ENCODE measurements at regions not wholly inside any gene's neighbourhood (a gene's known extent, or its start where the extent isn't known, plus 50 kb on each side); places are given as distances from the start of the nearest gene placed in this dataset.
"Not testable (repeated sequence)": the region's sequence is repeated elsewhere in the genome, so short reads cannot be mapped to it uniquely, and the experiment has no call there.

DNA sequence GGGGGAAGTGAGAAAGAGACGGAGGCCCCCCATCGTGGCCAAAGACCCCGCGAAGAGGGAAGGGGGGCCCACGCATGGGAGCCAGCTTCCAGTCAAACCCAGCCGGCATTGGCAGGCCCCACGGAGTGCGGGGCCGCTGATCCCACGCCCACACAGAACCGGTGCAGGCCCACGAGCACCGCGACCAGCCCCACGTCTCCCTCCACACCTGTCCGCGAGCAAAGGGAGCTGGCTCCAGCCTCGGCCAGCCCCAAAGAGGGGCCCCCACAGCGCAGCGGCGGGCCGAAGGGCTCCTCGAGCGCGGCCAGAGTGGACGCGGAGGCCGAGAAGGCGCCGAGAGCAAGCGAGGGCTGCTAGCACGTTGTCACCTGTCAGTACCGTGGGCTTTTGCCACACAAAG, 125.0 kb upstream of the TWIST2 start:
- Histone ChIP-seq H3K36me3 (ENCODE audit: control insufficient read depth, insufficient read depth, low read length) (no peaks in the 10 kb centered on the region), H3K27ac (ENCODE audit: insufficient read depth, low read length, poor library complexity, severe bottlenecking) (no peak overlapping the region), H3K4me3 (ENCODE audit: low read depth, low read length) (no peak overlapping the region), H3K9me3 (ENCODE audit: control insufficient read depth in 2 of 2, low read length in 2 of 2) (no peaks in the 10 kb centered on the region), H3K4me1 (ENCODE audit: control insufficient read depth, insufficient read depth, low read length, poor library complexity, severe bottlenecking) (no peaks in the 10 kb centered on the region), H3K27me3 (ENCODE audit: control insufficient read depth, insufficient read depth, low read length) (no peaks in the 10 kb centered on the region)
- H3K9me3 Mint-ChIP-seq = peaks cover 0 to 2% (median 0%) of the 10 kb centered on the region in 7 donors
- DNase-seq (no peak), ATAC-seq (ENCODE audit: low read depth in 2 of 2) (no peak)
- peaks cover 7% of the 10 kb centered on the region for H3K27me3 Mint-ChIP-seq
- H3K4me1 Mint-ChIP-seq = no peaks in the 10 kb centered on the region
- H3K27ac Mint-ChIP-seq = no peak overlapping the region
- no peaks in the 10 kb centered on the region for H3K36me3 Mint-ChIP-seq
- H3K4me3 Mint-ChIP-seq = no peak overlapping the region

- H3K27me3 ChIP-seq (ENCODE audit: control insufficient read depth, insufficient read depth, low read length); H3K9me3 ChIP-seq (ENCODE audit: control insufficient read depth in 2 of 2, low read length in 2 of 2); H3K4me1 ChIP-seq (ENCODE audit: control insufficient read depth, insufficient read depth, low read length, poor library complexity, severe bottlenecking); H3K36me3 Mint-ChIP-seq; H3K4me3 Mint-ChIP-seq; H3K4me1 Mint-ChIP-seq; H3K27ac Mint-ChIP-seq; ATAC-seq (ENCODE audit: low read depth in 2 of 2); H3K9me3 Mint-ChIP-seq; H3K36me3 ChIP-seq (ENCODE audit: control insufficient read depth, insufficient read depth, low read length); DNase-seq; H3K4me3 ChIP-seq (ENCODE audit: low read depth, low read length); H3K27me3 Mint-ChIP-seq; H3K27ac ChIP-seq (ENCODE audit: insufficient read depth, low read length, poor library complexity, severe bottlenecking): not testable (repeated sequence)
Measured at GRCh38 chr2:238723740-238724320, 124.1 kb upstream of the TWIST2 start.

GRCh38 chr2:238724728-238725127, 123.2 kb upstream of the TWIST2 start:
- H3K27ac ChIP-seq (ENCODE audit: insufficient read depth, low read length, poor library complexity, severe bottlenecking) = no peak overlapping the region
- H3K4me1 Mint-ChIP-seq = no peaks in the 10 kb centered on the region
- no peaks in the 10 kb centered on the region for H3K9me3 ChIP-seq (ENCODE audit: control insufficient read depth in 2 of 2, low read length in 2 of 2)
- H3K4me3 Mint-ChIP-seq = no peak overlapping the region
- no peak for ATAC-seq (ENCODE audit: low read depth in 2 of 2)
- H3K36me3 Mint-ChIP-seq = no peaks in the 10 kb centered on the region
- no peak overlapping the region for H3K4me3 ChIP-seq (ENCODE audit: low read depth, low read length)
- no peak overlapping the region for H3K27ac Mint-ChIP-seq
- peaks cover 7% of the 10 kb centered on the region for H3K27me3 Mint-ChIP-seq
- no peaks in the 10 kb centered on the region for H3K27me3 ChIP-seq (ENCODE audit: control insufficient read depth, insufficient read depth, low read length)
- H3K9me3 Mint-ChIP-seq = peaks cover 0 to 2% (median 0%) of the 10 kb centered on the region in 7 donors
- no peaks in the 10 kb centered on the region for H3K4me1 ChIP-seq (ENCODE audit: control insufficient read depth, insufficient read depth, low read length, poor library complexity, severe bottlenecking)
- no peaks in the 10 kb centered on the region for H3K36me3 ChIP-seq (ENCODE audit: control insufficient read depth, insufficient read depth, low read length)
- DNase-seq = no peak

DNA sequence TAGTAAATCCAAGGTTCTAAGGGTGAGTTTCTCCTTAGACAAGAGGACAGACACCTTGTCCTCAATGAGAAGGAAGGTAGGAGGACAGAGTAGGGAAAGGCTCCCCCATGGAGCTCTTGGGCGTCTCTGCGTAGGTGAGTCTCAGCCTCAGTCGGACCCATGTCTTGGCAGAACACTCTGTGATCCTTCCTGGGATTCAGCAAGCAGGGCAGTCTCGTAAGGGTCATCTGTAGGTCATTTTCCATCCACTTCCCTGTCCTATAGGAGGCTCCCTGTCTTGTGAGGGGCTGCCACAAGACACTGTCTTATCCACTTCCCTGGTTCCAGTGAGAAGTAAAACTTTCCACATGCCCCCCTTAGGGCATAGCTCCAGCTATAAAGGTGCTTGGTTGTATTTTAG, 122.6 kb upstream of the TWIST2 start:
- ATAC-seq (ENCODE audit: low read depth in 2 of 2) (no peak), DNase-seq (no peak)
- Mint-ChIP-seq H3K4me1 (no peaks in the 10 kb centered on the region), H3K27ac (no peak overlapping the region), H3K9me3 (peaks cover 0 to 2% (median 0%) of the 10 kb centered on the region in 7 donors), H3K36me3 (no peaks in the 10 kb centered on the region), H3K27me3 (peaks cover 7% of the 10 kb centered on the region), H3K4me3 (no peak overlapping the region)
- Histone ChIP-seq H3K36me3 (ENCODE audit: control insufficient read depth, insufficient read depth, low read length) (no peaks in the 10 kb centered on the region), H3K9me3 (ENCODE audit: control insufficient read depth in 2 of 2, low read length in 2 of 2) (no peaks in the 10 kb centered on the region), H3K4me1 (ENCODE audit: control insufficient read depth, insufficient read depth, low read length, poor library complexity, severe bottlenecking) (no peaks in the 10 kb centered on the region), H3K4me3 (ENCODE audit: low read depth, low read length) (no peak overlapping the region), H3K27me3 (ENCODE audit: control insufficient read depth, insufficient read depth, low read length) (no peaks in the 10 kb centered on the region), H3K27ac (ENCODE audit: insufficient read depth, low read length, poor library complexity, severe bottlenecking) (no peak overlapping the region)

GRCh38 chr2:238726670-238727584, 121.0 kb upstream of the TWIST2 start:
- H3K4me3 Mint-ChIP-seq = no peak overlapping the region
- no peak for DNase-seq
- Histone ChIP-seq H3K4me1 (ENCODE audit: control insufficient read depth, insufficient read depth, low read length, poor library complexity, severe bottlenecking) (no peaks in the 10 kb centered on the region), H3K27me3 (ENCODE audit: control insufficient read depth, insufficient read depth, low read length) (no peaks in the 10 kb centered on the region), H3K4me3 (ENCODE audit: low read depth, low read length) (no peak overlapping the region), H3K36me3 (ENCODE audit: control insufficient read depth, insufficient read depth, low read length) (no peaks in the 10 kb centered on the region), H3K27ac (ENCODE audit: insufficient read depth, low read length, poor library complexity, severe bottlenecking) (no peak overlapping the region), H3K9me3 (ENCODE audit: control insufficient read depth in 2 of 2, low read length in 2 of 2) (no peaks in the 10 kb centered on the region)
- H3K9me3 Mint-ChIP-seq = peaks cover 0 to 3% (median 0%) of the 10 kb centered on the region in 7 donors
- ATAC-seq (ENCODE audit: low read depth in 2 of 2) = no peak
- no peak overlapping the region for H3K27ac Mint-ChIP-seq
- H3K4me1 Mint-ChIP-seq = no peaks in the 10 kb centered on the region
- peaks cover 7% of the 10 kb centered on the region for H3K27me3 Mint-ChIP-seq
- no peaks in the 10 kb centered on the region for H3K36me3 Mint-ChIP-seq

- Histone ChIP-seq H3K4me1 (ENCODE audit: control insufficient read depth, insufficient read depth, low read length, poor library complexity, severe bottlenecking) (no peaks in the 10 kb centered on the region), H3K27ac (ENCODE audit: insufficient read depth, low read length, poor library complexity, severe bottlenecking) (no peak overlapping the region), H3K4me3 (ENCODE audit: low read depth, low read length) (no peak overlapping the region), H3K36me3 (ENCODE audit: control insufficient read depth, insufficient read depth, low read length) (no peaks in the 10 kb centered on the region), H3K27me3 (ENCODE audit: control insufficient read depth, insufficient read depth, low read length) (no peaks in the 10 kb centered on the region), H3K9me3 (ENCODE audit: control insufficient read depth in 2 of 2, low read length in 2 of 2) (no peaks in the 10 kb centered on the region)
- Mint-ChIP-seq H3K4me1 (no peaks in the 10 kb centered on the region), H3K27ac (no peak overlapping the region), H3K9me3 (peaks cover 0 to 3% (median 0%) of the 10 kb centered on the region in 7 donors), H3K27me3 (peaks cover 7% of the 10 kb centered on the region), H3K36me3 (no peaks in the 10 kb centered on the region), H3K4me3 (no peak overlapping the region)
- ATAC-seq (ENCODE audit: low read depth in 2 of 2) (no peak), DNase-seq (no peak)
Measured at GRCh38 chr2:238727585-238728329, 120.1 kb upstream of the TWIST2 start.

DNA sequence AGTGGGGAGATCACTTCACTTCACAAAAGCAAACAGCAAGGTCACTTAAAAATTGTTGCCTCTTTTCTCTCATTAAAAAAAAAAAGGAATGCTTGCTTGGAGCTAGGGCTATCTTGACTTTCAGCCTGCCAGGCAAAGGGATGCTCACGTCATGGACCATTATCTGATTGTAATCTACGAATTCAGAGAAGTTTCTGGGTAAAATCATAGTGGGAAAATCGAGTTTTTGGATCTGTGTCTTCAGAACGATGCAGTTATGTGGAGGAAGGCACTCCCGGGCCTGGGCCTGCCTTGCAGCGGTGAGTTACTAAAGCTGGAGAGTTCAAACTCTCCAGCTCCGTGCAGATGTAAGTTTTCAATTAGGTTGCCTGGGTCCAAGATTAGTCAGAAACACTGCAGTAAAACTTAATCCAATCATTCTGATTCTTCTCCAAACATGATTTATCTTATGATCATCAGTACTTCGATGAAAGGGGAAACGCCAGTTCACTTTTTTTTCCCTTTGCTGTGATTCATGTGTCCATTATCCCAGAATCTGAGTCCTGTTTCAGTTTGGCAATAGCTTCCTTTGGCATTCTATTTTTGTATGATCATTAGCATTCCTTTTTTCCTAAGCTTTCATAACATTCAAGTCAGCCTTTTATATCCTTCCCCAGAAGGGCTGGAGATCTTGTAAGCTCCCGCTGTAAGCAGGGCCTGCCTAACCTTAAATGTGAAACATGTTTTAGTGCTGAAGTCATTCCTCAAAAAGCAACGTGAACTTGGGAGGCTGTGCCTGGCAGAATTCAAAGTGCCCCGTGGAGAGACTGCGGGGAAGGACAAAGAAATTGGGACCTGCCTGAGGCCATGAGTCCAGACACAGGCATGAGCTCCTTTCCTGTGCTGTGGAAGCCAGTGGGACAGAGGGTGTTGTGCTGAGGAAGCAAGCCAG, 119.3 kb upstream of the TWIST2 start:
- ATAC-seq (ENCODE audit: low read depth in 2 of 2) (no peak), DNase-seq (no peak)
- H3K27me3 Mint-ChIP-seq = peaks cover 7% of the 10 kb centered on the region
- no peak overlapping the region for H3K27ac Mint-ChIP-seq
- no peaks in the 10 kb centered on the region for H3K36me3 Mint-ChIP-seq
- H3K4me1 Mint-ChIP-seq = no peaks in the 10 kb centered on the region
- Histone ChIP-seq H3K9me3 (ENCODE audit: control insufficient read depth in 2 of 2, low read length in 2 of 2) (no peaks in the 10 kb centered on the region), H3K36me3 (ENCODE audit: control insufficient read depth, insufficient read depth, low read length) (no peaks in the 10 kb centered on the region), H3K4me1 (ENCODE audit: control insufficient read depth, insufficient read depth, low read length, poor library complexity, severe bottlenecking) (no peaks in the 10 kb centered on the region), H3K4me3 (ENCODE audit: low read depth, low read length) (no peak overlapping the region), H3K27me3 (ENCODE audit: control insufficient read depth, insufficient read depth, low read length) (no peaks in the 10 kb centered on the region), H3K27ac (ENCODE audit: insufficient read depth, low read length, poor library complexity, severe bottlenecking) (no peak overlapping the region)
- H3K9me3 Mint-ChIP-seq = peaks cover 0 to 3% (median 0%) of the 10 kb centered on the region in 7 donors
- H3K4me3 Mint-ChIP-seq = no peak overlapping the region
